PFSK-1 (cell line): ENCODE measurements at regions not wholly inside any gene's neighbourhood (a gene's known extent, or its start where the extent isn't known, plus 50 kb on each side); places are given as distances from the start of the nearest gene placed in this dataset.

Experiments used
- FOXP2 ChIP-seq: optimal IDR thresholded peaks from 2 replicates; pipeline ENCODE3; 2011; ENCODE audit warnings: borderline replicate concordance, control low read depth, inconsistent platforms; ENCODE audit not compliant: insufficient read depth; ENCODE audit errors: extremely low read length, extremely low read depth
- POLR2AphosphoS5 ChIP-seq: IDR thresholded peaks from 2 replicates; pipeline ENCODE4 v1.6.1; 2012; ENCODE audit warnings: low read depth, mild to moderate bottlenecking, control low read depth, low read length, moderate library complexity
- SIN3A ChIP-seq: IDR thresholded peaks from 2 replicates; pipeline ENCODE4 v1.6.1; 2012; ENCODE audit warnings: mild to moderate bottlenecking, low read length, moderate library complexity, borderline replicate concordance; ENCODE audit not compliant: insufficient read depth
- TAF1 ChIP-seq: IDR thresholded peaks from 2 replicates; pipeline ENCODE4 v1.6.1; 2012; ENCODE audit warnings: low read length, control low read depth, borderline replicate concordance; ENCODE audit not compliant: insufficient read depth
- TF ChIP-seq, protein P1 (sequence below), 2 experiments: IDR thresholded peaks; 2 replicates each; pipeline versions ENCODE4 v1.6.1 to v1.8.0; 2011 to 2012; ENCODE audit warnings: low read depth in 2 of 2, low read length in 2 of 2, control low read depth in 1 of 2, inconsistent platforms in 1 of 2, mild to moderate bottlenecking in 1 of 2, moderate library complexity in 1 of 2; ENCODE audit not compliant: insufficient read depth in 1 of 2

DNA sequence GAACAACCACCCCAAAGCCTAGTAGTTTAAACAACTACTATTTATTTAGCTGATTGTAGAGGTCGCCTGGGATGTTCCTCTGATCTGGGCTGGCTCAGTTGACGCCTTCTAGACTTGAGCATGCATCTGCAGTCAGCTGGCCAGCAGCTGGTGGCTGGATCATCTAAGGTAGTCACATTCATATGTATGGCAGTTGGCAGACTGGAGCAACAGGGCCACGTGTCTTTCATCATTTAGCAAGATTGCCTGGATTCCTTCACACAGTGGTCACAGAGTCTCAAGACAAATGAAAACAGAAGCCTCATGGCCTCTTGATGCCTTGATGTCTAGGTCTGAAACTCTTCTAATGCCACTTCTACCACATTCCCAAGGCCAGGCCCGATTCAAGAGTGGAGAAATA is 220.6 kb upstream of the S100G start:
- TF ChIP-seq FOXP2 (no peak), SIN3A (no peak), TAF1 (no peak), POLR2AphosphoS5 (no peak)
- TF ChIP-seq, protein P1, sequence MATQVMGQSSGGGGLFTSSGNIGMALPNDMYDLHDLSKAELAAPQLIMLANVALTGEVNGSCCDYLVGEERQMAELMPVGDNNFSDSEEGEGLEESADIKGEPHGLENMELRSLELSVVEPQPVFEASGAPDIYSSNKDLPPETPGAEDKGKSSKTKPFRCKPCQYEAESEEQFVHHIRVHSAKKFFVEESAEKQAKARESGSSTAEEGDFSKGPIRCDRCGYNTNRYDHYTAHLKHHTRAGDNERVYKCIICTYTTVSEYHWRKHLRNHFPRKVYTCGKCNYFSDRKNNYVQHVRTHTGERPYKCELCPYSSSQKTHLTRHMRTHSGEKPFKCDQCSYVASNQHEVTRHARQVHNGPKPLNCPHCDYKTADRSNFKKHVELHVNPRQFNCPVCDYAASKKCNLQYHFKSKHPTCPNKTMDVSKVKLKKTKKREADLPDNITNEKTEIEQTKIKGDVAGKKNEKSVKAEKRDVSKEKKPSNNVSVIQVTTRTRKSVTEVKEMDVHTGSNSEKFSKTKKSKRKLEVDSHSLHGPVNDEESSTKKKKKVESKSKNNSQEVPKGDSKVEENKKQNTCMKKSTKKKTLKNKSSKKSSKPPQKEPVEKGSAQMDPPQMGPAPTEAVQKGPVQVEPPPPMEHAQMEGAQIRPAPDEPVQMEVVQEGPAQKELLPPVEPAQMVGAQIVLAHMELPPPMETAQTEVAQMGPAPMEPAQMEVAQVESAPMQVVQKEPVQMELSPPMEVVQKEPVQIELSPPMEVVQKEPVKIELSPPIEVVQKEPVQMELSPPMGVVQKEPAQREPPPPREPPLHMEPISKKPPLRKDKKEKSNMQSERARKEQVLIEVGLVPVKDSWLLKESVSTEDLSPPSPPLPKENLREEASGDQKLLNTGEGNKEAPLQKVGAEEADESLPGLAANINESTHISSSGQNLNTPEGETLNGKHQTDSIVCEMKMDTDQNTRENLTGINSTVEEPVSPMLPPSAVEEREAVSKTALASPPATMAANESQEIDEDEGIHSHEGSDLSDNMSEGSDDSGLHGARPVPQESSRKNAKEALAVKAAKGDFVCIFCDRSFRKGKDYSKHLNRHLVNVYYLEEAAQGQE (IDR thresholded peaks at IDR 0.05; ENCODE audit: insufficient read depth in 1 of 2, low read depth in 2 of 2, low read length in 2 of 2), result no peak

DNA sequence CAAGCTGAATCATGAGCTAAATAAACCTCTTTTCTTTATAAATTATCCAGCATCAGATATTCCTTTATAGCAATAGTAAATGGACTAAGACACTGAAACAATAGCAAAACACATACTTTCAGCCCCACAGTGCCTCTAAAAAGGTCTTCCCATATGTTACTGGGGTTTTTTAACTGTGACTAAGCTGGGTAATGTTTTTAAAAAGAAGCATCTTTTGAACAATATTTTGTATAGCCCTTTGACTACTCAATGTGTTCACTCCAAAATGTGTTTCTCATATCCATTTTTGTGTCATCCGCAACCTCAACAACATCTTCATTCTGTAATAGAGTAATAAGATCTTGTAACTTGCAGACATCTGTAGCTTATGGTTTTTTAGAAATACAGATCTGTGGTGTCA is 218.7 kb upstream of the S100G start:
- TF ChIP-seq SIN3A (no peak), POLR2AphosphoS5 (no peak), TAF1 (no peak)
- TF ChIP-seq, protein P1 (IDR thresholded peaks at IDR 0.05; ENCODE audit: insufficient read depth in 1 of 2, low read depth in 2 of 2, low read length in 2 of 2), result no peak

DNA sequence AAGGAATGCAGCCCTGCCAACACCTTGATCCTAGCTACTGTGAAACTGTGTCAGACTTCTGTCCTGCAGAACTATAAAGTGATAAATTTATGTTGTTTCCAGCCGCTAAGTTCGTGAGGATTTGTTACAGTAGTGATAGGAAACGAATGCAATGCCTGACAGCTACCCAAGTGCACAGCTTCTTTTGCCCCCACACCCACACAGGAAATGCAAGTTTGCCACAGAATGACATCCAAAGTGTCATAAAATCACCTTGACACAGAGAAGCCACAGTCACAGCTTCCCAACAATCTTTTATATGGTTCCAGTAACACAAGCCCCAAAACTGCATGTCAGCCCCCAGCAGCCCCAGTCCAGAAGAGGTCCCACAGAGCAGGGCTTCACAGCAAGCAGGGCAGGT is 216.9 kb upstream of the S100G start:
- no peak for TF ChIP-seq POLR2AphosphoS5
- TF ChIP-seq FOXP2, result no peak
- no peak for TF ChIP-seq SIN3A
- TF ChIP-seq, protein P1 (IDR thresholded peaks at IDR 0.05; ENCODE audit: insufficient read depth in 1 of 2, low read depth in 2 of 2, low read length in 2 of 2), result no peak
- no peak for TF ChIP-seq TAF1

DNA sequence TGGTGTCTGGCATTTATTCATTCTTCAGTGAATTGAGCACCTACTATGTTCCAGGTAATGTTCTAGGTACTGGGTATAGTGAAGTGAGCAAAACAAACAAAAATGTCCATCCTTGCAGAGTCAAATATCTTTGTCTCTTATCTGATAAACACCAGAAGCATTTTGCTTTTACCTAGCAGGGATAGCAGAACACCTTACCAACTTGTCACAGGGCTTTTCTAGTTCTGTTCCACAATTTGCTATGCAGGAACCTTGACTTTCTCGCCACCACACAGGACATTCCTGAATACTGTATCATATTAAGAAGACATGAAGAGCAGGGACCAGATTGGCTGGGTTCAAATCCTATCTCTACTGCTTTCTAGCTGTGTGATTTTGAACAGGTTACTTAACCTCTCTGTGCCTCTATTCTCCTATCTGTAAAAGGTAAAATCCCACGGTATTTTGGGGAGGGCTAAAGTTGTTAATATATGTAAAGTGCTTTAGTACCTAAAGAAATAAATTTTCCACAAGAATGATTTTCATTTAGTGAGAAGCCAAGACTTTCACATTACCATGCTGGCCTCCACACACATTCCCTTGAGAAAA is 214.5 kb upstream of the S100G start:
- TF ChIP-seq, protein P1 (IDR thresholded peaks at IDR 0.05; ENCODE audit: insufficient read depth in 1 of 2, low read depth in 2 of 2, low read length in 2 of 2), result no peak
- TF ChIP-seq TAF1 (no peak), FOXP2 (no peak), SIN3A (no peak), POLR2AphosphoS5 (no peak)
